NCI-H1417 treated with DMSO at 0.1 percent for 48 hours (cell line): ENCODE measurements at regions not wholly inside any gene's neighbourhood (a gene's known extent, or its start where the extent isn't known, plus 50 kb on each side); places are given as distances from the start of the nearest gene placed in this dataset.
A peak's percentile ranks its signal among the peaks of the same experiment; 100 is the strongest.

Source experiments
- DNase-seq: peaks from one replicate; lab custom pipeline; 2025; lab: John Stamatoyannopoulos, UW

- peak; percentile 14 for DNase-seq
Measured at GRCh38 chrX:30504309-30504708, 73.3 kb downstream of the TASL start.

- DNase-seq: no peak
Measured at GRCh38 chrX:30495468-30495867, 82.1 kb downstream of the TASL start.

GRCh38 chrX:30493348-30493747 lies 84.2 kb downstream of the TASL start:
- DNase-seq: no peak

DNA sequence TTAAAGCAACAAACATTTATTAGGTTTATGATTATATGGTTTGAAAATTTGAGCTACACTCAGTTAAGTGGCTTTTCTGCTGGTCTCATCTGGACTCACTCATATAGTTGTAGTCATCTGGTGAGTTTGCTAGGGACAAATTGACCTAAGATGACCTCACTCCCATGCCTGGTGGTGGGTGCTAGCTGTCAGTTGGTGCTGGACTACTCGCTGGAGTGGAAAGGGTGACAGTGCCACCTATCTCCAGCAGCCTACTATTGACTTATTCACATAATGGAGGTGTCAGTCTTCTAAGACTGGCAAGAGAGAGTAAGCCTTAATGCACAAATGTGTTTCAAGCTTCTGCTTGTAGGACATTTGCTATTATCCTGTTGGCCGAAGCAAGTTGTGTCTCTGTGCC lies 88.2 kb downstream of the TASL start:
- no peak for DNase-seq

DNA sequence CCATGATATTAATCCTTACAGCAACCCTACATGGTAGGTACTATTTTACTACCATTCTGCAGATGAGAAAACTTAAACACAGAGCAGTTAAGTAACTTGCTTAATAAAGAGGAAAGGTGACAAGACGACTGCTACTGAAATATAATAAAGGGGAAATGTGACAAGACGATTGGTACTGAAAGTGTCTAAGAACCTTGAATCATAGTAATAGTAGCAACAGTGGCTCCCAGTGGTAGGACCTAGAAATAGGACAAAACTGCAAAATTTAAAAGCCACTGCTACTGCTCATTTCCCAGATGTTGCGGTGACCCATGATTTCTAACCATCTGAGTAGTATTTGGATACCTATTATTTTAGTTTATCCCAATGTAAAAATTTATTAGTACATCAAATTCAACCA lies 89.5 kb downstream of the TASL start:
- DNase-seq: no peak

DNA sequence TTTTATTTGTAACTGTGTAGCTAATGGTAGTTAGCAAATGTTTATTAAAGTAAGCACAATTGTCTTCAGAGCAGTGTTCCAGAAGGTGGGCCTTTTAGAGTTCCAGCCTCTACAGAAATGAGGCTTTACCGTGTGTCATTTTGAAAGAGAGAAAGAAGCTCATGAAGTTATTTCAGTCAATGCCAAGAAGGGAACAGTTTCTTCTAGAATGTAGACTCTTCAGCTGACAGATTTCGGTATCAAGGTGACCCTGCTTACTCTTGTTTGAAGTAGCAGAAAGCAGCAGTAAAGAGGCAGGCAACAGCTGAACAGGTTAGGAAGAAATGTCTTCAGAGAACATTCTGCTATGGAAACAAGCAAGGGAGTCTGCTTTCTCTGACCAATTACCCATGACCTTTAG lies 93.6 kb downstream of the TASL start:
- no peak for DNase-seq

DNA sequence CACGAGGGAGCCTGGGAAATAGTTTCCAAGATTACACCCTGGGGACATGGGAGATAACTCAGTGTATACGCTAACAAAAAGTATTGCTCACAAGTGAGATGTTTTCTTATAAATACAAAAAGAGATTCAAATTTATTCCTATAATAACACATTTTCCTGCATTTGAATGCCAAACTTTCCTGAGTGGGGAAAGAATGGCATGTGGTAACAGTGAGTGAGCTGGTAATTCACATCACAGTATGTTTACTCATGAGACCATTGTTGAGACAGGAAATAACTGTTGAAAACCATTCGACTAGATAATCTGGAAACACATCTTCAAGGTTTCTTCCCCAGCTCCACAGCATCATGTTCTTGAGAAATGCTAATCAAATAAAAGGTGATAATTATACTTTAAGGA lies 109.1 kb downstream of the TASL start:
- DNase-seq: no peak
